Common myeloid progenitor, CD34-positive (primary cell): ENCODE measurements at regions not wholly inside any gene's neighbourhood (a gene's known extent, or its start where the extent isn't known, plus 50 kb on each side); places are given as distances from the start of the nearest gene placed in this dataset.
"Not testable (repeated sequence)": the region's sequence is repeated elsewhere in the genome, so short reads cannot be mapped to it uniquely, and the experiment has no call there.

Experiments used
- CTCF ChIA-PET: fragments of 350-600 bp; sonication (Branson Sonifier 250); formaldehyde crosslinking; loops from one replicate; lab custom pipeline; 2021; ENCODE audit warnings: antibody characterized with exemption; lab: Charles Lee
- POLR2A ChIA-PET: fragments of 350-600 bp; sonication (Branson Sonifier 250); formaldehyde crosslinking; loops from one replicate; lab custom pipeline; 2021; ENCODE audit warnings: antibody characterized with exemption; lab: Charles Lee
- DNase-seq, 3 donors: peaks; one replicate each; pipeline versions ENCODE4 v3.0.0 to v3.0.0-alpha.2; 2013
- H3K27ac ChIP-seq, 2 experiments: 1 replicate in 1 of 2; 2 replicates in 1 of 2; pipeline ENCODE4 v1.7.0; 2013; ENCODE audit warnings: inconsistent platforms in 2 of 2, low read length in 2 of 2, mild to moderate bottlenecking in 2 of 2, low read depth in 1 of 2, moderate library complexity in 1 of 2; ENCODE audit not compliant: severe bottlenecking in 2 of 2, insufficient read depth in 1 of 2, poor library complexity in 1 of 2
- H3K27me3 ChIP-seq, 5 experiments: replicated peaks in 2 of 5; 1 replicate in 3 of 5; 2 replicates in 2 of 5; pipeline versions ENCODE4 v1.6.1 to v1.7.0; 2013; ENCODE audit warnings: low read length in 4 of 5, mild to moderate bottlenecking in 2 of 5, moderate library complexity in 2 of 5, inconsistent platforms in 1 of 5; ENCODE audit not compliant: insufficient read depth in 5 of 5, control insufficient read depth in 4 of 5
- H3K36me3 ChIP-seq, 4 experiments: 1 replicate in 2 of 4; 2 replicates in 2 of 4; pipeline versions ENCODE4 v1.6.1 to v1.7.0; 2013; ENCODE audit warnings: low read length in 3 of 4, control low read depth in 1 of 4, mild to moderate bottlenecking in 1 of 4; ENCODE audit not compliant: control insufficient read depth in 4 of 4, insufficient read depth in 4 of 4
- H3K4me1 ChIP-seq, 4 experiments: 1 replicate in 3 of 4; 2 replicates in 1 of 4; pipeline versions ENCODE4 v1.6.1 to v1.7.1; 2013; ENCODE audit warnings: low read length in 3 of 4, mild to moderate bottlenecking in 3 of 4, control low read depth in 1 of 4, inconsistent platforms in 1 of 4, moderate library complexity in 1 of 4; ENCODE audit not compliant: control insufficient read depth in 4 of 4, insufficient read depth in 4 of 4; ENCODE audit errors: control extremely low read depth in 1 of 4
- H3K4me3 ChIP-seq, 7 experiments: 1 replicate in 4 of 7; 2 replicates in 3 of 7; pipeline versions ENCODE4 v1.5.1 to v1.7.0; 2013; ENCODE audit warnings: mild to moderate bottlenecking in 7 of 7, low read length in 6 of 7, moderate library complexity in 6 of 7, inconsistent platforms in 2 of 7, low read depth in 2 of 7, control low read depth in 1 of 7; ENCODE audit not compliant: insufficient read depth in 4 of 7, control insufficient read depth in 1 of 7; ENCODE audit errors: extremely low read depth in 1 of 7
- H3K9me3 ChIP-seq, 5 experiments: 1 replicate in 4 of 5; 2 replicates in 1 of 5; pipeline versions ENCODE4 v1.6.1 to v1.7.1; 2013; ENCODE audit warnings: low read length in 4 of 5, mild to moderate bottlenecking in 2 of 5, inconsistent platforms in 1 of 5, low read depth in 1 of 5, moderate library complexity in 1 of 5; ENCODE audit not compliant: control insufficient read depth in 4 of 5, insufficient read depth in 2 of 5; ENCODE audit errors: control extremely low read depth in 1 of 5
- WGBS: methylation state at CpG from one replicate; pipeline ENCODE4 v1.1.5; 2013; ENCODE audit not compliant: insufficient coverage; 5-methylcytosine and 5-hydroxymethylcytosine counted together

- peaks cover 0 to 11% (median 6%) of the 10 kb centered on the region in 4 experiments for H3K4me1 ChIP-seq
- H3K27ac ChIP-seq: no peak overlapping the region
- H3K4me3 ChIP-seq: no peak overlapping the region
- DNase-seq: no peak
- H3K9me3 ChIP-seq: no peaks in the 10 kb centered on the region
- WGBS: over 99% methylated on average over 14 of the region's 15 CpGs
- ChIA-PET CTCF (no interaction called here), POLR2A (no interaction called here)
- no peaks in the 10 kb centered on the region for H3K27me3 ChIP-seq
- H3K36me3 ChIP-seq: no peaks in the 10 kb centered on the region
Measured at GRCh38 chr10:124320778-124321432, 97.8 kb downstream of the OAT start.

DNA sequence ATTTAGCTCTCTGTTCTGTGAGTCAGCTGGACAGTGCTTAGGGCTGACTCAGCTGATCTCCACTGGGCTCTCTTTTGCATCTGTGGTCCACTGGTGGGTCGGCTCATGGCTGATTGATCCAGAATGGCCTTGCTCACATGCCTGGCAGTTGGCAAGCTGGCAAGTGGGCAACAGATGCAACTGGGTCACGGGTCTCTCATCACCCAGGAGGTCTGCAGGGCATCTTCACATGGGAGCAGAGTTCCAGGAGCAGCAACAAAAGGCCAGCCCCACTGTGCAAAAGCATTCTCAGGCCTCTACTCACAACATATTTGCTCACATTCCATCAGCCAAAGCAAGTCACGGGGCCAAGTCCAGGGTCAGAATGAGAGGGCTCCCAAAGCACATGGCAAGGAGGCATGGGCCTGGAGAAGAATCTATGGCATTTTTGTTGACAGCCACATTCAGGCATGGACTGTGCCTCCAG, 98.8 kb downstream of the OAT start:
- no peak overlapping the region for H3K4me3 ChIP-seq
- no peaks in the 10 kb centered on the region for H3K36me3 ChIP-seq
- peaks cover 0 to 8% (median 3%) of the 10 kb centered on the region in 4 experiments for H3K4me1 ChIP-seq
- 67% methylated on average over 2 of the region's 3 CpGs for WGBS
- H3K27me3 ChIP-seq: no peaks in the 10 kb centered on the region
- DNase-seq: no peak
- POLR2A ChIA-PET: no interaction called here
- H3K27ac ChIP-seq: no peak overlapping the region
- CTCF ChIA-PET: no interaction called here
- no peaks in the 10 kb centered on the region for H3K9me3 ChIP-seq

DNA sequence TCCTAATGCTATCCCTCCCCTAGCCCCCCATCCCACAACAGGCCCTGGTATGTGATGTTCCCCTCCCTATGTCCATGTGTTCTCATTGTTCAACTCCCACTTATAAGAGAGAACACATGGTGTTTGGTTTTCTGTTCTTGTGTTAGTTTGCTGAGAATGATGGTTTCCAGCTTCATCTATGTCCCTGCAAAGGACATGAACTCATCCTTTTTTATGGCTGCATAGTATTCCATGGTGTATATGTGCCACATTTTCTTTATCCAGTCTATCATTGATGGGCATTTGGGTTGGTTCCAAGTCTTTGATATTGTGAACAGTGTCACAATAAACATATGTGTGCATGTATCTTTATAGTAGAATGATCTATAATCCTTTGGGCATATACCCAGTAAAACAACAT, 99.2 kb downstream of the OAT start:
- H3K27me3 ChIP-seq, CTCF ChIA-PET: not testable (repeated sequence)

GRCh38 chr10:124318811-124319210, 99.9 kb downstream of the OAT start:
- Histone ChIP-seq H3K27ac (no peak overlapping the region), H3K4me1 (peaks cover 0 to 8% (median 3%) of the 10 kb centered on the region in 4 experiments), H3K9me3 (peaks cover 0 to 3% (median 0%) of the 10 kb centered on the region in 5 experiments), H3K4me3 (no peak overlapping the region), H3K36me3 (no peaks in the 10 kb centered on the region), H3K27me3 (no peaks in the 10 kb centered on the region)
- ChIA-PET POLR2A (no interaction called here), CTCF (no interaction called here)
- WGBS: 94% methylated on average over 8 of the region's 8 CpGs
- DNase-seq: no peak

More for the DNA sequence above, 99.2 kb downstream of the OAT start:
- POLR2A ChIA-PET, H3K9me3 ChIP-seq, H3K27ac ChIP-seq, H3K4me3 ChIP-seq, DNase-seq, H3K4me1 ChIP-seq, H3K36me3 ChIP-seq: not testable (repeated sequence)

GRCh38 chr10:124318076-124318475, 100.6 kb downstream of the OAT start:
- DNase-seq: no peak
- Histone ChIP-seq H3K4me1 (peaks cover 0 to 8% (median 3%) of the 10 kb centered on the region in 4 experiments), H3K9me3 (peaks cover 0 to 3% (median 0%) of the 10 kb centered on the region in 5 experiments), H3K36me3 (no peaks in the 10 kb centered on the region), H3K27me3 (no peaks in the 10 kb centered on the region), H3K27ac (no peak overlapping the region), H3K4me3 (no peak overlapping the region)
- CTCF ChIA-PET: no interaction called here
- WGBS: 95% methylated on average over 15 of the region's 15 CpGs
- POLR2A ChIA-PET: interaction anchor here (0.8 to 1.2 kb wide), 2 partner anchors 10 to 62 kb away, joined by 3 read pairs; no protein-coding TSS in a partner anchor

DNA sequence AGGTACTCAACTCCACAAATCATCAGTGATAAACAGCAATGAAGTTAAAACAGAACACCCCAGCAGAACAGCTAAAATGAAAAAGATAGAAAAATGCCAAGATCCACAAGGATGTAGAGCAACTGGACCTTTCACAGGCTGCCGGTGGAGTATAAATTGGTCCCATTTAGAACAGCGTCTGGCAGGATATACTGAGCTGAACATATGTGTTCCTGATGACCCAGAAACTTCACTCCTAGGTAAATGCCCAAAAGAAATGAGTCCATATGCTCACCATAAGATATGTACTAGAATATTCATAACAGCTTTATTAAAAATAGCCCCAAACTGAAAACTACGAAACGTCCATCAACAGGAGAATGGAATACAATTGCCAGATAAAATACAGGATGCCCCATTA, 102.4 kb downstream of the OAT start:
- no peak overlapping the region for H3K4me3 ChIP-seq
- ChIA-PET POLR2A (no interaction called here), CTCF (interaction anchor here (1.0 to 1.2 kb wide), 4 partner anchors 16 to 159 kb away, joined by 3 to 4 read pairs (median 3); no protein-coding TSS in a partner anchor)
- no peak overlapping the region for H3K27ac ChIP-seq
- no peak for DNase-seq
- no peaks in the 10 kb centered on the region for H3K27me3 ChIP-seq
- peaks cover 0 to 3% (median 0%) of the 10 kb centered on the region in 5 experiments for H3K9me3 ChIP-seq
- no peaks in the 10 kb centered on the region for H3K36me3 ChIP-seq
- peaks cover 0 to 8% (median 3%) of the 10 kb centered on the region in 4 experiments for H3K4me1 ChIP-seq
- 93% methylated on average over 2 of the region's 4 CpGs for WGBS

DNA sequence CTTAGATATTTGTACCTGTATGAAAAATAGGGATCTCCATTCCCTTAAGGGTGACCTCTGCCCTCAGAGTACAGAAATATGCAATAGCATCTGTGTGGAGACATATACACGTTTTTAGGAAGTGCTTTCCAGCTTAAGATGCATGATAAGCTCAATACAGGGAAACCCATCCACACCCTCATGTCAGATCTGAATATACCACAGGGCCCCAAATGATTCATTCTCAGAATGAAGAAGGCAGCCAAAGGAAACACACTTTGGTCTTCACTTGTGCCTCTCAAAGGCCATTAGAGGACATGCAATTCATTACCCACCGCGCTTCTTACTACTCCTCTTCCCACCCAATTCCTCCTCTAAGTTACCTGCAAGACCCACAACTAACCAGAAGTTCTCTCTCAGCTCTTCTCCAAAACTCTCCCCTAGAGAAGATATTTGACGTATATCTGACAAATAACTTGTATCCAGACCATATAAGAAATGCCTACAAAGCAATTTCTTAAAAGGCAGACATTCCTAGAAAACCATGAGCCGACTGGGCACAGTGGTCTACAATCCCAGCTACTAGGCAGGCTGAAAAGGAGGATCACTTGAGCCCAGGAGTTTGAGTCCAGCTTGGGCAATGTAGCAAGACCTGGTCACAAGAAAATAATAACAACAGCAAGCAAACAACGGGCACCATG, 103.0 kb downstream of the OAT start:
- Histone ChIP-seq H3K4me1 (peaks cover 0 to 8% (median 3%) of the 10 kb centered on the region in 4 experiments), H3K27me3 (no peaks in the 10 kb centered on the region), H3K9me3 (peaks cover 0 to 3% (median 0%) of the 10 kb centered on the region in 5 experiments), H3K36me3 (no peaks in the 10 kb centered on the region), H3K27ac (no peak overlapping the region), H3K4me3 (no peak overlapping the region)
- WGBS: 43% methylated on average over 5 of the region's 6 CpGs
- CTCF ChIA-PET: interaction anchor here (1.0 to 1.1 kb wide), 3 partner anchors 15 to 158 kb away, joined by 3 to 4 read pairs (median 3); no protein-coding TSS in a partner anchor
- peak; percentile 16 to 84 (median 63) for DNase-seq
- POLR2A ChIA-PET: no interaction called here
